ENCODE measurements at regions not wholly inside any gene's neighbourhood (a gene's known extent, or its start where the extent isn't known, plus 50 kb on each side); places are given as distances from the start of the nearest gene placed in this dataset.

- TF ChIP-seq, protein P1, sequence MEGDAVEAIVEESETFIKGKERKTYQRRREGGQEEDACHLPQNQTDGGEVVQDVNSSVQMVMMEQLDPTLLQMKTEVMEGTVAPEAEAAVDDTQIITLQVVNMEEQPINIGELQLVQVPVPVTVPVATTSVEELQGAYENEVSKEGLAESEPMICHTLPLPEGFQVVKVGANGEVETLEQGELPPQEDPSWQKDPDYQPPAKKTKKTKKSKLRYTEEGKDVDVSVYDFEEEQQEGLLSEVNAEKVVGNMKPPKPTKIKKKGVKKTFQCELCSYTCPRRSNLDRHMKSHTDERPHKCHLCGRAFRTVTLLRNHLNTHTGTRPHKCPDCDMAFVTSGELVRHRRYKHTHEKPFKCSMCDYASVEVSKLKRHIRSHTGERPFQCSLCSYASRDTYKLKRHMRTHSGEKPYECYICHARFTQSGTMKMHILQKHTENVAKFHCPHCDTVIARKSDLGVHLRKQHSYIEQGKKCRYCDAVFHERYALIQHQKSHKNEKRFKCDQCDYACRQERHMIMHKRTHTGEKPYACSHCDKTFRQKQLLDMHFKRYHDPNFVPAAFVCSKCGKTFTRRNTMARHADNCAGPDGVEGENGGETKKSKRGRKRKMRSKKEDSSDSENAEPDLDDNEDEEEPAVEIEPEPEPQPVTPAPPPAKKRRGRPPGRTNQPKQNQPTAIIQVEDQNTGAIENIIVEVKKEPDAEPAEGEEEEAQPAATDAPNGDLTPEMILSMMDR (IDR thresholded peaks at IDR 0.05; ENCODE audit: poor library complexity): no peak
- no peak for TF ChIP-seq EZH2 (IDR thresholded peaks at IDR 0.05; ENCODE audit: borderline replicate concordance)
Observed at GRCh38 chr1:175892686-175893085, 149.3 kb upstream of the TNR start.

All from hepatocyte (in vitro differentiated cells).